Lung (tissue), 11 donors: ENCODE measurements at regions not wholly inside any gene's neighbourhood (a gene's known extent, or its start where the extent isn't known, plus 50 kb on each side); places are given as distances from the start of the nearest gene placed in this dataset.

Experiments used
- ATAC-seq: fragments of 200-7000 bp; cut with Tn5 transposase; one replicate; pipeline ENCODE4 v1.9.1; 2020; ENCODE audit warnings: moderate number of reproducible peaks; ENCODE audit not compliant: insufficient read depth, low FRiP score
- DNase-seq, 3 donors: peaks; one replicate each; pipeline ENCODE4 v3.0.0-alpha.2; 2013 to 2017
- H3K27ac ChIP-seq, 2 donors: one replicate each; pipeline ENCODE4 v1.5.1; 2013; ENCODE audit warnings: mild to moderate bottlenecking in 2 of 2, moderate library complexity in 2 of 2, control low read depth in 1 of 2, inconsistent platforms in 1 of 2, low read depth in 1 of 2, low read length in 1 of 2
- H3K27me3 ChIP-seq, 3 donors: one replicate each; pipeline ENCODE4 v1.5.1; 2013; ENCODE audit warnings: low read length in 2 of 3; ENCODE audit not compliant: control insufficient read depth in 3 of 3, insufficient read depth in 3 of 3
- H3K36me3 ChIP-seq, 4 donors: one replicate each; pipeline ENCODE4 v1.5.1; 2013; ENCODE audit warnings: low read length in 4 of 4, mild to moderate bottlenecking in 1 of 4, moderate library complexity in 1 of 4; ENCODE audit not compliant: control insufficient read depth in 4 of 4, insufficient read depth in 4 of 4
- H3K4me1 ChIP-seq, 5 donors: one replicate each; pipeline ENCODE4 v1.5.1; 2013; ENCODE audit warnings: low read length in 5 of 5, mild to moderate bottlenecking in 2 of 5, moderate library complexity in 1 of 5; ENCODE audit not compliant: control insufficient read depth in 5 of 5, insufficient read depth in 5 of 5
- H3K4me3 ChIP-seq: one replicate; pipeline ENCODE4 v1.5.1; 2013; ENCODE audit warnings: mild to moderate bottlenecking, control low read depth, moderate library complexity
- H3K9ac ChIP-seq, 2 donors: one replicate each; pipeline ENCODE4 v1.5.1; 2013; ENCODE audit warnings: low read length in 2 of 2, control low read depth in 1 of 2; ENCODE audit not compliant: insufficient read depth in 1 of 2
- H3K9me3 ChIP-seq, 4 donors: one replicate each; pipeline ENCODE4 v1.5.1; 2013; ENCODE audit warnings: low read length in 3 of 4, mild to moderate bottlenecking in 1 of 4, moderate library complexity in 1 of 4; ENCODE audit not compliant: control insufficient read depth in 4 of 4, insufficient read depth in 3 of 4
- CTCF ChIP-seq: IDR thresholded peaks from 2 replicates; pipeline ENCODE4 v1.5.1; 2012; ENCODE audit warnings: mild to moderate bottlenecking; ENCODE audit errors: control extremely low read depth, extremely low read depth
- WGBS, 2 donors: extraction: QIAGEN DNeasy Blood & Tissue Kit; methylation state at CpG; one replicate each; pipeline ENCODE4 v1.1.7; 2013; 5-methylcytosine and 5-hydroxymethylcytosine counted together
- donor health status: control.
- donor health status: control.
- donor health status: Bipolar disorder and iron deficiency.
- donor health status: healthy.
- donor health status: DM: yes; HTN: yes; CAD: no.

GRCh38 chr10:33935350-33935749 is 600.9 kb upstream of the NRP1 start:
- no peak for ATAC-seq
- 87% methylated on average over 3 of the region's 3 CpGs for WGBS, 2 donors
- H3K9ac ChIP-seq: no peak overlapping the region
- no peak overlapping the region for H3K27ac ChIP-seq
- H3K4me1 ChIP-seq: no peaks in the 10 kb centered on the region
- TF ChIP-seq CTCF: no peak
- H3K27me3 ChIP-seq: no peaks in the 10 kb centered on the region
- no peak for DNase-seq
- H3K36me3 ChIP-seq: no peaks in the 10 kb centered on the region
- no peak overlapping the region for H3K4me3 ChIP-seq
- H3K9me3 ChIP-seq: no peaks in the 10 kb centered on the region

- WGBS, 2 donors: 16 to 68% methylated on average over 1 of the region's 1 CpG
- DNase-seq: no peak
- TF ChIP-seq CTCF: no peak
Observed at GRCh38 chr10:33930079-33930478, 595.6 kb upstream of the NRP1 start.

DNA sequence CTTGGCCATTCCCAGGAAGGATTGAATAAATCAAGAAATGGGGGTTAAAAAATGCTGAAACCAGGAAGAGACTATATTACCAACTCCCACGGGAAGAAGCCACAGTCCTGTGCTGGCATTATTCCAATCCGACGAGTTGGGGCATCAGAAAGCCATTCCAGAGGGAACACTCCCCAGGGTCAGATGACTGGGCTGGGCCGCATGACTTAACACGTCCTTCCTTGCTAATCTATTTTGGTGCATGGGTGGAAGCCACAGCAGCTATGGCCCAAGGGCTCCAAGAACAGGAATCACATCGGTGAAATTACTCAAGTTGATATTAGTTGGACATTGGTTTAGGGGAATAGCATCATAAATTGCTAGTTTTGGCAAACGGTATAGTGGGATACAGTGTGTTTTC is 592.9 kb upstream of the NRP1 start:
- no peak for TF ChIP-seq CTCF
- no peaks in the 10 kb centered on the region for H3K36me3 ChIP-seq

More at GRCh38 chr10:33930079-33930478, 595.6 kb upstream of the NRP1 start:
- no peaks in the 10 kb centered on the region for H3K9me3 ChIP-seq
- H3K36me3 ChIP-seq: no peaks in the 10 kb centered on the region
- H3K4me1 ChIP-seq: no peaks in the 10 kb centered on the region
- no peak overlapping the region for H3K4me3 ChIP-seq
- no peak for ATAC-seq
- no peak overlapping the region for H3K9ac ChIP-seq
- no peaks in the 10 kb centered on the region for H3K27me3 ChIP-seq
- H3K27ac ChIP-seq: no peak overlapping the region

GRCh38 chr10:33921970-33922605 is 587.6 kb upstream of the NRP1 start:
- no peak overlapping the region for H3K9ac ChIP-seq
- H3K9me3 ChIP-seq: peaks cover 0 to 3% (median under 1%) of the 10 kb centered on the region in 4 donors
- DNase-seq (no peak), ATAC-seq (no peak)
- H3K27ac ChIP-seq: no peak overlapping the region
- TF ChIP-seq CTCF: no peak
- no peaks in the 10 kb centered on the region for H3K36me3 ChIP-seq
- H3K4me3 ChIP-seq: no peak overlapping the region
- 78 to 88% methylated on average over 5 of the region's 5 CpGs for WGBS, 2 donors
- H3K4me1 ChIP-seq: peaks cover 0 to under 1% (median 0%) of the 10 kb centered on the region in 5 donors
- H3K27me3 ChIP-seq: no peaks in the 10 kb centered on the region

More for the DNA sequence above, 592.9 kb upstream of the NRP1 start:
- Histone ChIP-seq H3K9me3 (peaks cover 0 to 2% (median 0%) of the 10 kb centered on the region in 4 donors), H3K4me1 (no peaks in the 10 kb centered on the region), H3K27ac (no peak overlapping the region), H3K27me3 (no peaks in the 10 kb centered on the region), H3K4me3 (no peak overlapping the region), H3K9ac (no peak overlapping the region)
- ATAC-seq (no peak), DNase-seq (no peak)
- 79 to 85% methylated on average over 7 of the region's 7 CpGs for WGBS, 2 donors
